ENCODE measurements at regions not wholly inside any gene's neighbourhood (a gene's known extent, or its start where the extent isn't known, plus 50 kb on each side); places are given as distances from the start of the nearest gene placed in this dataset.

DNA sequence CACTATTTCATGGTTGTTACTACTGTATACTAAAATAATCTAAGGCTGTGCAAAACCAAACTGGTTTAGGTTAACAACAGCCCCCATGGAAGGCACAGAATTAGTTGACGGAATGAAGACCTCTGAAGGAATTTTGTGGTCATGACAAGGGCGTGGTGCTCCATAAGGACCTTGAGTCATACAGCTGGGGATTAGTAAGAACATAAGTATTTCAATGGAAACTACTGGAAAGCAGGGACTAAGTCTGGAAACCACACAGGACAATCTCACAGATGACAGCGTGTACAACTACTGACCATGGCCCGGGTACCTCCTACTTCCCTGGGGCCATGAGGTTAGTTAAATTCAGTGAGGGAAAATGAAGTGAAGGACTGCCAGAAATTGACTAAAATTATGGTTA is 98.5 kb upstream of the PLEKHA5 start:
- no peak overlapping the region for H3K4me3 Mint-ChIP-seq
- H3K27ac Mint-ChIP-seq = no peak overlapping the region
- H3K27me3 Mint-ChIP-seq = peaks cover 0 to 3% of the 10 kb centered on the region in 2 donors
- H3K9me3 Mint-ChIP-seq = peaks cover 2% of the 10 kb centered on the region
- H3K4me1 Mint-ChIP-seq (ENCODE audit: low read depth in 2 of 2) = no peaks in the 10 kb centered on the region
- DNase-seq (ENCODE audit: low spot score) = no peak
- peaks cover 9% of the 10 kb centered on the region for H3K36me3 Mint-ChIP-seq
- no peak for ATAC-seq

DNA sequence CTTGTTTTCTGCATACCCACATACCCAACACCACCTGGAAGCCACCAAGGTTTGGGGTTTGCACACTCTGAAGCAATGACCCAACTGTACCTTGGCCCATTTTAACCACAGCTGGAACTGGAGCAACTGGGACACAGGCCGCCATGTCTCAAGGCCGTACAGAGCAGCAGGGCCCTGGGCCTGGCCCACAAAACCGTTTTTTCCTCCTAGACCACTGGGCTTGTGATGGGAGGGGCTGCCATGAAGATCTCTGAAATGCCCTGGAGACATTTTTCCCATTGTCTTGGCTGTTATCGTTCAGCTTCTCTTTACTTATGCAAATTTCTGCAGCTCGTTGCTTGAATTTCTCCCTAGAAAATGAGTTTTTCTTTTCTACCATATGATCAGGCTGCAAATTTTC is 96.7 kb upstream of the PLEKHA5 start:
- Mint-ChIP-seq H3K27ac (no peak overlapping the region), H3K4me1 (ENCODE audit: low read depth in 2 of 2) (no peaks in the 10 kb centered on the region), H3K4me3 (no peak overlapping the region), H3K27me3 (peaks cover 0 to 3% of the 10 kb centered on the region in 2 donors), H3K9me3 (peaks cover 2% of the 10 kb centered on the region), H3K36me3 (peaks cover 9% of the 10 kb centered on the region)
- no peak for DNase-seq (ENCODE audit: low spot score)
- no peak for ATAC-seq

GRCh38 chr12:19033244-19033643 is 96.3 kb upstream of the PLEKHA5 start:
- Mint-ChIP-seq H3K27ac (no peak overlapping the region), H3K27me3 (peaks cover 0 to 2% of the 10 kb centered on the region in 2 donors), H3K4me3 (no peak overlapping the region), H3K36me3 (peaks cover 9% of the 10 kb centered on the region), H3K9me3 (peaks cover 2% of the 10 kb centered on the region), H3K4me1 (ENCODE audit: low read depth in 2 of 2) (no peaks in the 10 kb centered on the region)
- ATAC-seq (no peak), DNase-seq (ENCODE audit: low spot score) (no peak)

DNA sequence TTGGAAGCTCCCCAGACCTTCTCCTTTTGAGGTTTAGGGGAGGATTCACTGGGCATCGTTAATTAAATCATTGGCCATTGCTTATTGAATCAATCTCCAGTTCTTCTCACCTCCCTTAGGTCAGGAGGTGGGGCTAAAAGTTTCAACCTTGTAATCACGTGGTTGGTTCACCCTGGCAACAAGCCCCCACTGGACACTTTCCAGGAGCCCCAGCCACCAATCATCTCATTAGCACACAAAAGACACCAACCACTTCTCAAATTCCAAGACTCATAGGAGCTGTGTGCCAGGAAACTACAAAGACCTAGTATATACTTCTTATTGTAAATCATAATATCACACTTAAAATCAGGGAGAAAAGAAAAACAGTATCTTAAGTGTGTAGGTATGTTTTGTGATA is 94.6 kb upstream of the PLEKHA5 start:
- ATAC-seq = no peak
- Mint-ChIP-seq H3K4me3 (no peak overlapping the region), H3K4me1 (ENCODE audit: low read depth in 2 of 2) (no peaks in the 10 kb centered on the region), H3K27ac (no peak overlapping the region), H3K36me3 (peaks cover 9% of the 10 kb centered on the region), H3K27me3 (no peaks in the 10 kb centered on the region), H3K9me3 (no peaks in the 10 kb centered on the region)
- no peak for DNase-seq (ENCODE audit: low spot score)

GRCh38 chr12:19035536-19035935 is 94.0 kb upstream of the PLEKHA5 start:
- Mint-ChIP-seq H3K4me1 (ENCODE audit: low read depth in 2 of 2) (no peaks in the 10 kb centered on the region), H3K27me3 (no peaks in the 10 kb centered on the region), H3K4me3 (no peak overlapping the region), H3K36me3 (peaks cover 9% of the 10 kb centered on the region), H3K27ac (no peak overlapping the region), H3K9me3 (no peaks in the 10 kb centered on the region)
- ATAC-seq (no peak), DNase-seq (ENCODE audit: low spot score) (no peak)

GRCh38 chr12:19036673-19037357 is 92.7 kb upstream of the PLEKHA5 start:
- ATAC-seq (no peak), DNase-seq (ENCODE audit: low spot score) (no peak)
- Mint-ChIP-seq H3K9me3 (no peaks in the 10 kb centered on the region), H3K4me1 (ENCODE audit: low read depth in 2 of 2) (no peaks in the 10 kb centered on the region), H3K27ac (no peak overlapping the region), H3K4me3 (no peak overlapping the region), H3K36me3 (peaks cover 9% of the 10 kb centered on the region), H3K27me3 (no peaks in the 10 kb centered on the region)

DNA sequence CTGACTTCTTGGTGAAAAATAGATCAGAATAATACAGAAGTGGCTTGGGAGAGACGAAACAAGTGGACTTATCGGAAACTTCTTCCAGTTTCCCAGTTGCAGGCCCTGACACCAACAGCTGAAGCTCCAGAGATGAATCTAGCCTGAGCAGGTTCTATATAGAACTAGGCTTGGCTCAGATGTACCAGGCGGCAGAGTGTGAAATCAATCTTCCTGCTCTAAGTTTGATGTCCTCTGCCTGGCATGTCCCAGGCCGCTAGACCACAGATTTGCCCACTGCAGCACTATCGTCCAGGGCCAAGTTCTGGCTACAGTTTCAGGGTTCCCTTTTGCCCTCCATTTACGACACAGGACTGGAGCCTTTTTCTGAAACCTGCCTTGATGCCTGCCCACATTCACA is 91.3 kb upstream of the PLEKHA5 start:
- H3K9me3 Mint-ChIP-seq = no peaks in the 10 kb centered on the region
- H3K4me1 Mint-ChIP-seq (ENCODE audit: low read depth in 2 of 2) = no peaks in the 10 kb centered on the region
- no peak for DNase-seq (ENCODE audit: low spot score)
- no peaks in the 10 kb centered on the region for H3K27me3 Mint-ChIP-seq
- peaks cover 6% of the 10 kb centered on the region for H3K36me3 Mint-ChIP-seq
- ATAC-seq = no peak
- no peak overlapping the region for H3K27ac Mint-ChIP-seq
- H3K4me3 Mint-ChIP-seq = no peak overlapping the region

DNA sequence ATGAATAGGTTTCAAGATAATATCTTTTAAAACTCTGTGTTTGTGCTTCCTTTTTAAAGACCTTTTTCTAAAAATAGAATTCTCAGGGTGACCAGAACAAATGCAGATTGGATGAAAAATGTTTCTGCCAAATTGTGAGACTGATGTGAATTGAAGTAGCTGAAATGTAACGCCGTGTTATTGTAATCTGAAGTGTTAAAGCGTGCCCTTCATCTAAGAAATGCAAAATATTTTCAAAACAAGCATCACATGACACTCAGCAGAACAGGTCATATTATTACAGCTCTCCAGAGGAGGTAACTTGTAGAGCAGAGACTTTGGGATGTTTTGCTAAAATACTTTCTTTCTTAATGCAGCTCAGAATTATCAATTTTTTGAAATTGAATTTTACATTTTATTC is 90.0 kb upstream of the PLEKHA5 start:
- H3K27me3 Mint-ChIP-seq = no peaks in the 10 kb centered on the region
- no peak for ATAC-seq
- no peaks in the 10 kb centered on the region for H3K36me3 Mint-ChIP-seq
- H3K9me3 Mint-ChIP-seq = no peaks in the 10 kb centered on the region
- no peak overlapping the region for H3K4me3 Mint-ChIP-seq
- H3K27ac Mint-ChIP-seq = no peak overlapping the region
- no peak for DNase-seq (ENCODE audit: low spot score)
- H3K4me1 Mint-ChIP-seq (ENCODE audit: low read depth in 2 of 2) = no peaks in the 10 kb centered on the region

DNA sequence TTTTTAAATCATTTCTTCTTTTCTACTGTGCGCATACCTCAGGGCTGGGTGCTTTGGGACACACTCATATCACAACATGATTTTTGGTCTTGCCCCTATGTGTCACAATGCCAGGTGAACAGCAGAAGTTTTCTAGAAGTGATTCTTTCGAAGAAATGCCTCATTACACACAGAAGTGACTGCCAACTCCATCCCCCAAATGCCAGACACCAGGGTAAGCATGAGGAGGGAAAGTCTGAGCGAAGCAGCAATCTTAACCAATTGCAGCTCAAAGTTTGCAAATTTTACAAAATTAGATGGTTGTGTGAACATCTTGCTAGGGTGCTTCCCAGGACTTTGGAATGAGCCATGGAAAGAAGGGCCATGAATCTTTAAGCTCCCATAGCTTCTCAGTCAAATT is 87.3 kb upstream of the PLEKHA5 start:
- H3K27me3 Mint-ChIP-seq = no peaks in the 10 kb centered on the region
- H3K4me1 Mint-ChIP-seq (ENCODE audit: low read depth in 2 of 2) = no peaks in the 10 kb centered on the region
- no peaks in the 10 kb centered on the region for H3K36me3 Mint-ChIP-seq
- DNase-seq (ENCODE audit: low spot score) (no peak), ATAC-seq (no peak)
- no peaks in the 10 kb centered on the region for H3K9me3 Mint-ChIP-seq
- no peak overlapping the region for H3K4me3 Mint-ChIP-seq
- H3K27ac Mint-ChIP-seq = no peak overlapping the region

DNA sequence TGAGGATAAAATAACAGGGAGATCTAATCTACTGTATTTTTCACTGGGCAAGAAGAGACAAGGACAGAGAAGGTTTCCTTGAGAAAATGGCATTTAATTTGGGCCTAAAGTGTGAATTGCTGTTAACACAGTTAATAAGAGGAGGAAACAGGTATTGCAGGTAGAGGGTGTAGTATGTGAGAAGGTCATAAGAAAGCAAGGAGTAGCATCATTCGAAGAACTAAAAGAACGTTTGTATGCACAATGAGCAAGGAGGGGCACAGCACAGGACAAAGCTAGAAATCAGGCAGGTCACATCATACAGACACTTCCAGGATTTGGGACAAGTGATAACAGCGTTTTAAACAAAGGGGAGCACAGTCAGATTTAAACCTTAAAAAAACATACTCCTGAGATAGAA is 85.1 kb upstream of the PLEKHA5 start:
- Mint-ChIP-seq H3K36me3 (no peaks in the 10 kb centered on the region), H3K4me3 (no peak overlapping the region), H3K9me3 (no peaks in the 10 kb centered on the region), H3K27ac (no peak overlapping the region), H3K27me3 (no peaks in the 10 kb centered on the region), H3K4me1 (ENCODE audit: low read depth in 2 of 2) (no peaks in the 10 kb centered on the region)
- ATAC-seq (no peak), DNase-seq (ENCODE audit: low spot score) (no peak)

DNA sequence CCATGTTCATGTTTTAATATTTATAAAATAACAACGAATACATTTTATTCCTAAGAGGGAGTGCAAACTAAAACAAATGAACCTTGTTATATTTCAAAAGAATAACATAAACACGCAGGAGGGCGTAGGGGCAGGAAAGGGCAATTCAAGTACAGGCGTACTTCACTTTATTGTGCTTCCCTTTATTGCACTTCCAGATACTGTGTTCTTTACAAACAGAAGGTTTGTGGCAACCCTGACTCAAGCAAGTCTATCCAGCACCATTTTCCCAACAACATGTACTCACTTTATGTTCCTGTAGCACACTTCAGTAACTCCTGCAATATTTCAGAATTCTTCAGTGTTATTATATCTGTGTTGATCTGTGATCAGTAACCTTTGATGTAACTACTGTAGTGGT is 84.6 kb upstream of the PLEKHA5 start:
- H3K4me1 Mint-ChIP-seq (ENCODE audit: low read depth in 2 of 2) = no peaks in the 10 kb centered on the region
- DNase-seq (ENCODE audit: low spot score) (no peak), ATAC-seq (no peak)
- no peak overlapping the region for H3K4me3 Mint-ChIP-seq
- no peak overlapping the region for H3K27ac Mint-ChIP-seq
- H3K27me3 Mint-ChIP-seq = no peaks in the 10 kb centered on the region
- H3K36me3 Mint-ChIP-seq = no peaks in the 10 kb centered on the region
- H3K9me3 Mint-ChIP-seq = no peaks in the 10 kb centered on the region

DNA sequence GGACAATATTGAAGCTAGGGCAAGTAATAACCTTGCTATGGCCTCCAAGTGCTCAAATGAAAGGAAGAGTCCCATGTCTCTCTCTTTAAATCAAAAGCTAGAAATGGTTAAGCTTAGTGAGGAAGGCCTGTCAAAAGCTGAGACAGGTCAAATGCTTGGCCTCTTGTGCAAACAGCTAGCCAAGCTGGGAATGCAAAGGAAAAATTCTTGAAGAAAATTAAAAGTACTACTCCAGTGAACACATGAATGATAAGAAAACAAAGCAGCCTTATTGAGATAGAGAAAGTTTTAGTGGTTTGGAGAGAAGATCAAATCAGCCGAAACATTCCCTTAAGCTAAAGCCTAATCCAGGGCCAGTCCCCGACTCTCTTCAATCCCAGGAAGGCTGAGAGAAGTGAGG is 84.1 kb upstream of the PLEKHA5 start:
- H3K27ac Mint-ChIP-seq = no peak overlapping the region
- H3K9me3 Mint-ChIP-seq = no peaks in the 10 kb centered on the region
- DNase-seq (ENCODE audit: low spot score) (no peak), ATAC-seq (no peak)
- no peaks in the 10 kb centered on the region for H3K36me3 Mint-ChIP-seq
- no peak overlapping the region for H3K4me3 Mint-ChIP-seq
- no peaks in the 10 kb centered on the region for H3K27me3 Mint-ChIP-seq
- H3K4me1 Mint-ChIP-seq (ENCODE audit: low read depth in 2 of 2) = no peaks in the 10 kb centered on the region

GRCh38 chr12:19048943-19049342 is 80.6 kb upstream of the PLEKHA5 start:
- H3K4me1 Mint-ChIP-seq (ENCODE audit: low read depth in 2 of 2) = peaks cover 0 to 6% of the 10 kb centered on the region in 2 donors
- no peaks in the 10 kb centered on the region for H3K36me3 Mint-ChIP-seq
- H3K9me3 Mint-ChIP-seq = no peaks in the 10 kb centered on the region
- DNase-seq (ENCODE audit: low spot score) = no peak
- H3K27ac Mint-ChIP-seq = no peak overlapping the region
- ATAC-seq = no peak
- H3K4me3 Mint-ChIP-seq = no peak overlapping the region
- H3K27me3 Mint-ChIP-seq = no peaks in the 10 kb centered on the region

DNA sequence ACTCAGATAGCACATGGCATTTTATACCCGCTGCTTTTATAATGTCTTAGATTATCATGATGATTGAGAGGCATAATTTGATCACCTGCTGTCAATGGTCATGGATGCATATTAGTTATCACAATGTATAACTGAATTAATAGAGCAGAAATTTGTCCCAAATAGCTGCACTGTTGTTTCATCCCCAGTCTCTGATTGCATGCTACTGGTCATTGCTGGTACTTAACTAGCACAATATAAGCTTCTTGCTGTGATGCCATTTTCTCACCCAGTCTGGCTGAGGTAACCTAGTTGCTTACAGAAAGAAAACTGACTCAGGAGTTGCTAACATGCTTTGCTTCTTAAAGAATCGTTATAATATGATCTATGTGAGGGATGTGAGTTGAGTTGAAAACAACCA is 76.8 kb upstream of the PLEKHA5 start:
- Mint-ChIP-seq H3K4me3 (no peak overlapping the region), H3K36me3 (no peaks in the 10 kb centered on the region), H3K4me1 (ENCODE audit: low read depth in 2 of 2) (peaks cover 7 to 8% of the 10 kb centered on the region in 2 donors), H3K27me3 (no peaks in the 10 kb centered on the region), H3K27ac (no peak overlapping the region), H3K9me3 (no peaks in the 10 kb centered on the region)
- no peak for ATAC-seq
- DNase-seq (ENCODE audit: low spot score) = no peak

GRCh38 chr12:19053218-19053617 is 76.3 kb upstream of the PLEKHA5 start:
- no peaks in the 10 kb centered on the region for H3K9me3 Mint-ChIP-seq
- peak overlapping the region in 1 of 2 donors; percentile 15 for H3K27ac Mint-ChIP-seq
- H3K36me3 Mint-ChIP-seq = no peaks in the 10 kb centered on the region
- ATAC-seq (no peak), DNase-seq (ENCODE audit: low spot score) (no peak)
- no peak overlapping the region for H3K4me3 Mint-ChIP-seq
- peaks cover 7 to 8% of the 10 kb centered on the region in 2 donors for H3K4me1 Mint-ChIP-seq (ENCODE audit: low read depth in 2 of 2)
- no peaks in the 10 kb centered on the region for H3K27me3 Mint-ChIP-seq
